HG03354 (cell line): ENCODE measurements at regions not wholly inside any gene's neighbourhood (a gene's known extent, or its start where the extent isn't known, plus 50 kb on each side); places are given as distances from the start of the nearest gene placed in this dataset.

ENCODE experiments used
- ATAC-seq: cut with Tn5 transposase; IDR thresholded peaks from one replicate; pipeline ENCODE4 v1.9.1; 2021; ENCODE audit warnings: mild to moderate bottlenecking; ENCODE audit not compliant: unreplicated experiment, poor library complexity, severe bottlenecking

GRCh38 chr6:44594481-44594880 lies 207.0 kb downstream of the CDC5L start:
- ATAC-seq = no peak

- ATAC-seq = no peak
These were observed 211.2 kb downstream of the CDC5L start for GRCh38 chr6:44598679-44599078.

- ATAC-seq = no peak
These were observed 212.2 kb downstream of the CDC5L start for GRCh38 chr6:44599672-44600071.

DNA sequence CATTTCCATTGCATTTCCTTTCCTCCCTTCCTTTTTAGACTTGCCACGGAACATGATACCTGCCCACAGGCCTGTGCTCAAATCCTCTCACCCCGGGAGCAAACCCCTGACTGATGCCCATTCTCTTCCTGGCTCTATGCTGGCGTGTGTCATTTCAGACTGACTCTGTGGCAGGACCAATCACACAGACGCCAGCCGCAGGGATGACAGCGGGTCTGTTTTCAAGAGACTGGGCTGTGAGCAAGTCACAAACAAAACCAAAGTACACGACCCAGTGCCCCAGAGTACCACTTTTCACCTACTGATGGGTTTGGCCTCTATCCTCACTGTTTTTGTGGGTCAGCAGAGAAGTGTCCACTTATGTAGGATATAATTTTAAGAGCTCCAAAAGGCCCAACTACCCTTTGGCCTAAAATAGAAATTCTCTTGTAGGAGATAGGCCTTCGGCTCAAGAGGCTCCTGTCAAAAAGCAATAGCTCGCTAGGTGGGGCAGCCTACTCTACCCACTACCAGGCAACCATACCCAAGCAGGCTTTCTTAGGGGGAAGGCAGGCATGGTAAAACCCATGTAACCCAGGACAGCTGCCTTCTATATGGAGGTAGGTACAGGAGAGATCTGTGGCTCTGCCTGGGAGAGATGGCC lies 215.7 kb downstream of the CDC5L start:
- no peak for ATAC-seq

GRCh38 chr6:44606504-44606903 lies 219.0 kb downstream of the CDC5L start:
- ATAC-seq = no peak

DNA sequence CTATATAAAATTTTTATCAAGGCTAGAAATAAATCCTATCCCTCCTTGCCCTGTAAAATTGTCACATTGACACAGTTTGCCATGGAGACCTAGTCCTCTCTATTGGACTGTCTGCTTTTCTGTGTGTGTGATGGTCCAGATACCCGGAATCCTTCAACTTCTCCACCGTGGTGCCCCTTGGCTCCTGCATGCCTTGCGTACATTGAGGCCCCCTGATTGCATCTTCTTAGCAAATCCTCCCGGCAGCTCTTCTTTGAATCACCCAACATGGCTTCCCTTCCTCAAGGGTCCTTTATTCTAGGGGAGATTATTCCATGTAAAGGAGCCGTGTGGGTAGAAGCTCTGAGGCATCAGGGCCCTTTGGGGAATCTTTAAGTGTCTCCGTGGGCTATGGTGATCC lies 219.5 kb downstream of the CDC5L start:
- ATAC-seq = no peak

DNA sequence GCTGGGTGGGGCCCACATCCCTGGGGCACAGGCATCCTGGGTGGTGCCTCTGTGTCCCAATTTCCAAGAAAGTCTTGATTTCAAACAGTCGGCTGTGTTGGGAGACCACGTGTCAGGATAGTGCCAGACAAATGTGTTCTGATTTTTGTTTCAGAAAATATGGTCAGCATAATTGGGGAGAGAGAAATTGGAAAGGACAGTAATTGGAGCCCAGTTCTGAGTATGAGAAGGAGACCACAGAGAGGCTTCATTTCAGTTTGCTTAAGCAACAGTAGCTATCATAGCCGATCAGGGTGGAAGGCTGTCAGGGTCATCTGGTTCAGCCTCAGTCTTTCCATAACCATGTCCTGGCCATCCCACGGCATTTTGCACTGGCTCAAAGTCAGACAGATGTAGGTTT lies 220.7 kb downstream of the CDC5L start:
- ATAC-seq = no peak

GRCh38 chr6:44609051-44609612 lies 221.6 kb downstream of the CDC5L start:
- ATAC-seq = no peak

DNA sequence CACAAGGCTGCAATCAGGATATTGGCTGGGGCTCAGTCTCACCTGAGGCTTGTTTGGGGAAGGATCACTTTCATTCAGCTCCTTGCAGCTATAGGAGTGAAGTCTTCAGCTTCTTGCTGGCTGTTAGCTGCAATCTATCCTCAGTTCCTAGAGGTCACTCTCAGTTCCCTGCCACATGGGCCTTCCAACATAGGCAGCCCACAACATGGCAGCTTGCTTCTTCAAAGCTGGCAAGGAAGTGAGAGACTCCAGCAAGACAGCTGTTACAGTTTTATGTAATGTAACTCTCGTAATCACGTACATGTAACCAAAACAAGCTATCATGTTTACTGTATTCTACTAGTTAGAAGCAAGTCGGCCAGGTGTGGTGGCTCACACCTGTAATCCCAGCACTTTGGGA lies 226.9 kb downstream of the CDC5L start:
- no peak for ATAC-seq

GRCh38 chr6:44615621-44616020 lies 228.1 kb downstream of the CDC5L start:
- no peak for ATAC-seq

GRCh38 chr6:44617416-44617815 lies 229.9 kb downstream of the CDC5L start:
- ATAC-seq = no peak

GRCh38 chr6:44618371-44618770 lies 230.9 kb downstream of the CDC5L start:
- ATAC-seq = no peak

- ATAC-seq = no peak
These were observed 233.4 kb downstream of the CDC5L start for GRCh38 chr6:44620922-44621321.

- no peak for ATAC-seq
These were observed 234.3 kb downstream of the CDC5L start for GRCh38 chr6:44621846-44622245.

- ATAC-seq = no peak
These were observed 235.0 kb downstream of the CDC5L start for GRCh38 chr6:44622555-44622954.

DNA sequence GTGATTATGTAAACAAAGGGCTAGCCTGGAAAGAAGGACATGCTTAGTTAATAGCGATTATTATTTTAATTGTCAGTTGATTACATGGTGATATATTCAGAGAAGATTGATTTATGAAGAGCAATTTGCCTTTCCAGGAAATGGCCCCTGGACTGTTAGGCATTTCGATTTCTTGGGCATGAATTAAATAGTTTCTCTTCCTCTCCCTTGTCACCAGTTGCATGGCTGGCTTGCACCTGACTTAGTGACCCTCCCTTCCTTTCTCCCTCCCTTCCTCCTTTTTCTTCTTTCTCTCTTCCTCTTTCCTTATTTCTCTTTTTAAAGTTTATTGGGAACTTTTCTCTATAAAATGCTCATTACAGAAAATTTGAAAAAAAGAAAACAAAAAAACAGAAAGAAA lies 235.4 kb downstream of the CDC5L start:
- ATAC-seq = no peak

- ATAC-seq = no peak
These were observed 236.7 kb downstream of the CDC5L start for GRCh38 chr6:44624226-44624625.

GRCh38 chr6:44624936-44625573 lies 237.5 kb downstream of the CDC5L start:
- ATAC-seq = no peak

DNA sequence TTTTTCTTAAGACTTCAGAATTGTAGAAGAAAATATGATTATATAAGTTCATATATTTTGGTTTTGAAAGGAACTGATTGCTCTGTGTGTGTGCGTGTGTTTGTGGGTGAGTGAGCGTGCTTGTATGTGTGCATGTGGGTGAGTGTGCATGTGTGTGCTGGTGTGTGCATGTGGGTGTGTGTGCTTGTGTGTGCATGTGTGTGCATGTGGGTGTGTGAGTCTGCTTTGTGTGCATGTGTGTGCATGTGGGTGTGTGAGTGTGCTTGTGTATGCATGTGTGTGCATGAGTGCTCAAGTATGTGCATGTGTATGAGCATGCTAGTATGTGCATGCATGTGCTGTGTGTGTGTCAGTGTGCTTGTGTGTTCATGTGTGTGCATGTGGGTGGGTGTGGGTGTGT lies 238.5 kb downstream of the CDC5L start:
- ATAC-seq = no peak

DNA sequence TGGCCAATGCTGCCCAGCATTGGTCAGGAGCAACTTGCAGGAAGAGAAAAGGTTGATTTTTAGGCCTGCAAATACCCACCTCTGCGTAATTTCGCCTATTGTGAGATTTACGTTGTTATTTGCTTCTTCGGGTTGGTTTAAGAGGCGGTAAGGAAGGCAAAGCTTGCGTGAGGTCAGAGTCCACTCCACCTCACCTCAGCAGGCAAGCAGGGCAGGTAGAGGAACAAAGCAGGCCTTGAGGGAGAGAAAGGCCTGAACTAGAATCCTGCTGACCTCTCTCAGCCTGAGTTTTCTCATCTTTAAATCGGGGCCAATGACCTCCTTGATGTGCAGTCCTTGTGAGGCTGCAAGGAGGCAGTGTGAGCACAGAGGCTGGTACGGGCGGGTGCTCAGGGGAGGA lies 239.1 kb downstream of the CDC5L start:
- no peak for ATAC-seq

DNA sequence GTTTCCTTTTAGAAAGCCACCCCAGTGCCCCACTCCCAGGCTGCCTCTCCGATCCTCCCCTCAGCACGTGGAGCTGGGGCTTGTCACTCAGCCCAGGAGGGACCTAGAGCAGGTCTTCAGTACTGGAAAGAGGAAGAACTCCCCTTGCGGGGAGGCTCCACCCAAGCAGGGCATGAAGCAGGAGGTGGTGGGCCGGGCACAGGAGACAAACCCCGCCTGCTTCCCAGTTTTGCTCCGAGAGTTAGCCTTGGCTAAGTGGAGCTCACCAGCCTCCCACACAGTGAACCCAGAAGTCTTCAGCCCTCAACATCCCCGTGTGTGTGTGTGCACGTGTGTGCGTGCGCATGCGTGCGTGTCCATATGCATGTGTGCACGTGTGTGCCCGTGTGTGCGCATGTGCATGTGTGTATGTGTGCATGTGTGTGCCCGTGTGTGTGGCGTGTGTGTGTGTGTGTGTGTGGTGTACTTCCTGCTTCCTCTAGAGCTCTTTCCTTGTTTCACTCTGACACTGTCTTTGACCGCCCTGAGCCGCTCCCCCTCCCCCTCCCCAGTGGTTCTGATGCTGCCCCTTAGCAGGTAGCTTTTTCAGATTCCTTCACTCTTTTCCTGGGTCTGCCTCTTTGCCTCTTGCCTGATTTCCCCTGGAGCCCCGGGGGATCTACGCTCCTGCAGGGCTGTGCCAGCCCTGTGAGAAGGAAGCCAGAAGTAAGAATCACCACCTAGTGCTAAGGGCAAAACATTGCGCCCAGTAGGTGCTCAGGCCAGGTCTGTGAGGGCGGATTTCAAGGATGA lies 239.8 kb downstream of the CDC5L start:
- ATAC-seq = no peak
